Amygdala (tissue), 56 donors: ENCODE measurements at regions not wholly inside any gene's neighbourhood (a gene's known extent, or its start where the extent isn't known, plus 50 kb on each side); places are given as distances from the start of the nearest gene placed in this dataset.

Experiments
- DNase-seq, 56 donors: peaks; one replicate each; lab custom pipeline; 2025; lab: John Stamatoyannopoulos, UW

GRCh38 chr10:16341637-16342036 lies 95.2 kb upstream of the PTER start:
- DNase-seq, result no peak

GRCh38 chr10:16348891-16349290 lies 87.9 kb upstream of the PTER start:
- DNase-seq, result no peak

GRCh38 chr10:16352146-16352545 lies 84.7 kb upstream of the PTER start:
- no peak for DNase-seq

- no peak for DNase-seq
These were observed 76.8 kb upstream of the PTER start for GRCh38 chr10:16360001-16360400.

GRCh38 chr10:16360425-16360824 lies 76.4 kb upstream of the PTER start:
- no peak for DNase-seq

- no peak for DNase-seq
These were observed 75.7 kb upstream of the PTER start for GRCh38 chr10:16361086-16361485.

- no peak for DNase-seq
These were observed 73.1 kb upstream of the PTER start for GRCh38 chr10:16363741-16364140.

- DNase-seq, result no peak
These were observed 69.1 kb upstream of the PTER start for GRCh38 chr10:16367621-16368292.

- no peak for DNase-seq
These were observed 55.7 kb upstream of the PTER start for GRCh38 chr10:16381083-16381482.

GRCh38 chr10:16384021-16384420 lies 52.8 kb upstream of the PTER start:
- DNase-seq, result peak in 27 of 56 donors; percentile 1 to 57 (median 6)

GRCh38 chr10:16386855-16387254 lies 50.0 kb upstream of the PTER start:
- no peak for DNase-seq
